GM19463 (cell line): ENCODE measurements at regions not wholly inside any gene's neighbourhood (a gene's known extent, or its start where the extent isn't known, plus 50 kb on each side); places are given as distances from the start of the nearest gene placed in this dataset.

Experiments used
- ATAC-seq: cut with Tn5 transposase; IDR thresholded peaks from one replicate; pipeline ENCODE4 v1.9.1; 2021; ENCODE audit warnings: mild to moderate bottlenecking, moderate library complexity; ENCODE audit not compliant: unreplicated experiment

DNA sequence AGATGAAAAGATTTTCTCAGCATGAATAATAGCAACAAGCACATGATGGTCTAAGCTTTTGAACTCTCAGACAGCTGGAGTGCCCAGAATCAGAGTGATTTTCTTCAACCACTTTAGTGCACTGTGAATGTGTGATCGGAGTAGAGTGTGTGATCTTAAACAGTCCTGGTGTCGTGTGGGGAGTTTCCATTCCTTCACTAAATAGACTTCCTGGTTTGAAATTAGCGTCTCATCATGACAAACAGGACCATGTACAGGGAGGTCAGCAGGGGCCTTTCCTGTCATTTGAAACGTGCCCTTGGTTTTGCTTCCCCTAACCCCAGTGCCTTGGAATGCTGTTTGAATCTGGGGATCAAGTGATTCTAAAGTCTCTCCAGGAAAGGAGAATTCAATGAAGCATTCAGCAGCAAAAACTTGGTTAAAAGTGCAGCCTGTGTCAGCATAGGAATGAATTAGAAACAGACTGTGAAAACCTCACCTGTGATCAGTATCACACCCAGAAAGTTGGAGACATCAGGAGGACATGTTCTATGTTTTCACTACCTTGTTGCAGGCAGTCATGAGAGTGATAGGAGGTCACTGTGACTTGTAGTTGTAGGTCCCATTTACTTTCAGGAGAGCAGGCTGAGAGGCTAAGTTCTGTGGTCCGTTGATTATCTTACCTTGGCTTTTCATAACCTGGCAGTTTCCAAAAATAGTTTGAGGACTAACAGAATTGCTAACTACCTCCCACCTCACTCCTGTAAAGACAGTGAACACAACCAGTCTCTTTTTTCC is 400.3 kb downstream of the MTX2 start:
- no peak for ATAC-seq

DNA sequence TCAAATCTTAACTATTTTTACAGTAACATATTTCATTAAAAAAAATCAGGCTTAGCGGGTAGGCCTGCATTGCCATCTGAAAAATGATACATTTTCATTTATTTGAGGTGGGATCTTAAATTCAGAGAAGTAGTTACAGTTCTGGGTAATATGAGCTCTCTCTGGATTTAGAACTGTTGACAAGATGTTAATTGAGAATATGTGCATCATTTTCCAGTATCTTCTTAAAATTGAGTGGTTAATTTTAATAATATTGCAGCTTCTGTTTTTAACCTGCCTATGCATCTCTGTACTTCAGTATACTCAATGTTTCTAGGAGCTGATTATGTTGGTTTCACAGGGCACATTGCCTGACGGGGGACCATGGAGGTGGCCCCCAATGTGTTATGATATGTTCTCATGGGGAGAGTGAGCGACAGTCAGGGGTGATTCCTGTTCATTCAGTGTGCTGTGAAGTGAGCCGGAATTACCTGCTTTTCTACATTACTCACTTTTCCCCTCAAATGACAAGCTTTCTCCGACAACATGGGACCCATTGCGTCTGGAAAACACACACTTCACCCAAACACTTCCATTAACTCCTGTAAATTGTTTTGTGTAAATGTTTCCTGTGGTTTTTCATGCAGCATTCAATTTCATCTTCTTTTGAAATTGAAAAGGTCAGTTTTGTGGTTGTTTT is 406.2 kb downstream of the MTX2 start:
- ATAC-seq, result no peak

DNA sequence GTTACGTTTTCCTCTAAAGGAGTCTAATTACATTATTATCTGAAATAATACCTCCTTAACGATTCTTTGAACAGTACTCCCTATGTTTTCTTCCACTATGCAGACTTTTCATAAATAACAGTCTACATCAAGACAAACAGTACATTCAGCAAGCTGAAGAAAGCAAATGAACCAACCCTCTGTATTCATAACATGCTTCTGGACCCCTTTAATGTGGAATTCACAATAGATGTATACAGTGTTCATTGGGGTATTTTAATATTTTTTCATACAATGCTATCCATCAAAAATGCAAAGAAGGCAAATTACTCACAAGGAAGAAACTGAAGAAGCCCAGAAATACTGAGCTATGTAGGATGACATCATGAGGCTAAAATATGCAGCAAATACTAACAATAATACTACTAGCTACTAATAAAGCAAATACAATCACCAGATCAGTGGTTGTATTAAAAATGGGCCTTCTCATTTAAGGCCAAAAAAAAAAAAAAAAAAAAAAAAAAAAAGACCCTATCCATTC is 408.6 kb downstream of the MTX2 start:
- no peak for ATAC-seq

DNA sequence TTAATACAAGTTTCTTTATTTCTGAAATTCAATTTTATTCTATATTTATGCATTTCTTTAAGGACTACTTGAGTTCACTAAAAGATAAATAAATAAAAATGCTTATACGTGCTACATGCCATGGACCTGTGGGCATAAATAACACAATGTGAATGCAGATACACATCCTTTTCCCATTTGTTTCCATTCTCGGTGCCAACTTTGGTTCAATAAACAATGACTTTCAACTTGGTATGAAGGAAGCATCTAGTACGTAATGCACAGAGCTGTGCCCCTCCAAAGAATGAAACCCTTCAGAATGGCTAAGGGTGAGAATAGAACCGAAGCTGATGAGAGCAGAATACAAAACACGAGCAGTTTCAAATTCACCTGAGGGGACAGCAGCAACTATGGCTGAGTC is 409.3 kb downstream of the MTX2 start:
- ATAC-seq, result no peak

DNA sequence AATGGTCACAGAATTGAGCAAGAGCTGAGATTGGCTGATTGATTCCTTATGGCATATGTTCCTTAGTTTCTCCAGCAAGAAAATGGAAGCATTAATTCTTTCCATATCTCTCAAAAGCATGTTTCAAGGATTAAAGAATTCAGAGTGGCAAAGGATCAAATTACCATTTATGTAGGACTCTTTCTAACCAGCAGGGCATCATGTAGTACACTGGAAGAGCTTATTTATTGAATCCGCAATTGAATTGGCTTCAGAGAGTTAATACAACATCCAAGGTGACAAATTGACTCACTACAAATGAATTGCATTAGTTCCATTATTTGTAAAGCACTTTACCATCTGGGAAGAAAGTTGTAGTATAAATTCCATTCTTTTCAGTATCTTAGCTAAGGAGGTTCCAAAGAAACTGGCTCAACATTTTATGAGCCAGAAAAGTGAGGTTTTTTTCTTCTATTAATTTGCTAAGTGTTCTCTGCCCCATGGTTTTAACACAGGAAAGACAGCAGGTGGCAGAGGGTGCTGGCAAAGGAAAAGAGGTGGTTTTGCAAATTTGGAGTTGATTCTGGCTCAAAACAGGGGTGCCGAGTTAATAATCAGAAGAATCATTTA is 409.9 kb downstream of the MTX2 start:
- no peak for ATAC-seq

DNA sequence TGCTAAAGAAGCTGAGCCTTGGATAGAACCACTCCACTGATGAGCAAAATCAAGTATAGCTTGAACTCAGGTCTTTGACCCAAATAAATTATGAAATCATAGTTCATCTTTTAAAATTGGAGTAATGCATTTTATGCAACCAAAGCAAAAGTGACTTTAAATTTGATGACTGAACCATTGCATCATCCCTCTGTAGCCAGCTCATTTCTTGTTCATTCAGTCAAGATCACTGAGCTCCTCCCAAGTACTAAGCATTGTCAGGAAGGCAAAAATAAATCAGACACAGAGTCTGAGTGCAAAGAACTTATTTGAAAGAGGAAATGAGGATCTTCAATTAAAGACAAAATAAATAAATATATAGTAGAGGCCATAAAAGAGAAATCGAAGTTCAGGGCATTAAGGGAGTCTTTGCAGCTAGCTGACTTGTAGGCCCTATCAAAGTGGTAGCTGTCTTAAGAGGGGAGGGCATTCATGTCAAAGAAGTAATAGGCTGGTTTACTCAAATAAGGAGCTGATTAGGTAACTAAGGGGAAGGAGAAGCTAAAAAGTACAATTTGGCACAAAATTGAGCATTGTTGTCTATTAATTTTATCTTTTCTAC is 411.8 kb downstream of the MTX2 start:
- no peak for ATAC-seq

DNA sequence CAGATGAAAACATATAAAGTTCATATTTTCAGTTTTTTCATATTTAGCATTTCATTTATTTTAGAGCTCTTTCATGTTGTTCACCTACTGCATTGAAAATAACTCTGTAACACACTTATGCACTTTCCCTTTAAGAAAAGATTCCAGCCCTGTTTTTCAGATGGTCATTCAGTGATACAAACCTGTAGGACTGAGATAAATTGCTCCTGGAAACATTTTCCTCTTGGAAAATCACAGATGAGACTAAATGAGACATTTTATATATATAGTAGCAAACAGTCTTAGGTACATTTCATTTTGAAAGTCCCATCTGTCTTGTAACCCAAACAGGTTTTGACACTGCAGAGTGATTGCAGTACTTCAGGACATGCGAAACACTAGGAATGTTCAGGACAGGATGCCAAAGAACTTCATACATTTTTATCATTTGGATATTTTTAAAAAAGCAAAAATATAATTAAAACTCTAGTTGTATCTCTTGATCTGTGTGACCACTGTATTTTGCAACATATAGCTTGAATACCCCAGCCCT is 412.4 kb downstream of the MTX2 start:
- no peak for ATAC-seq

DNA sequence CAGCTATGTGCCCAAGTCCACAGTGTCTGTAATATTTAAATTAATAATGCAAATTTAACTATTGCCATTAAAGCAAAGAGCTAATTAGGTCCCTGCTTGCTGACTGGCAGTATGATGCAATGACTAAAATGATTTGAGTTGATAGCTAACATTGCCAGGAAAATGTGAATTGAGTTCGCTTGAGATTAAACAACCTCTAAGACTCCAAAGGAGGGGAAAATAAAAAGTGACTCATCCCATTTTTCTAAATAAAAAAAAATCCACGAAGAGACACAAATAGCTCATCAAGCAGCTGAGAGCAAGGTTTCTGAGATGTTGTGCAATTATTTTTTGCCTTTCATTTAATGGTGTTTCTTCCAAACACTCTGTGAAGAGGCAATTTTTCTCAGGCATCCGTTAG is 413.0 kb downstream of the MTX2 start:
- ATAC-seq, result no peak

DNA sequence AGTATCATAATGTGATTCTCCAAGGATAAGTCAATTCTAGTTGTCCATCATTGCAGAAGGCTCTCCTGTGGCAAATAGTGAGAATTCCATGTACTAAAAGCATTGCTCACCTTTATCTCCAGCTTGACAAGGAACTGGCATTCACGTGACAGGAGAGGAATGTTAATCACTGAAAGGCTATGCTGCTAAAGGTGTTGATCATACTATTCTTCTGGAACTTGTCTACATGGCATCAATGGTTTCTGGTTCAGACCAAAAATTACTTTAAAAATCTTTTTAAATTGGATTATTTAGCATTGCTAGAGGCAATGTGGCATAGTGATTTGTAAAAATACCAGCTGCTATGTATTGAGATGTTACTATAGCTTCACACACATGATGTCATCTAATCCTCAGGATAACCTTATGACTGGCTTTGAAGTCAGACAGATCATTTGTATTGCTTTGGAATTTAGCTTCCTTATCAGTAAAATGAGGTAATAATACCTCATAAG is 414.4 kb downstream of the MTX2 start:
- no peak for ATAC-seq

DNA sequence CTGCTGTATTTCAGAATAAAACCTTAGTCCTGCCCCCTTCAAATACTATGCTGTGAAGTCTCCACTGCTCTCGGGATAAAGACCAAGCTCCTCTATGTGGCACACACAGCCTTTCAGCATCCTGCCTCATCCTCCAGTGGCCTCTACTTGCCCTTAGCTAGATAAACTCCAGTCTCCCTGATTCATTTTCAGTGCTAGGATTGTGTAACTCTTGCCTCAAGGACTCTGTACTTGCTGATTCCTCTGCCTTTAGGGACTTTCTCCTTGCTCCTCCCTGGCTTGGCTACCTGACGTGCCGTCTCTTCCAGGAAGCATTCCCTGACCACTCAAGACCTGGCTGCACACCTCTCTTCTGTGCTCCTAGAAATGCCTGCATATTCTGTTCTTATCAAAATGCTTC is 416.7 kb downstream of the MTX2 start:
- ATAC-seq, result no peak

DNA sequence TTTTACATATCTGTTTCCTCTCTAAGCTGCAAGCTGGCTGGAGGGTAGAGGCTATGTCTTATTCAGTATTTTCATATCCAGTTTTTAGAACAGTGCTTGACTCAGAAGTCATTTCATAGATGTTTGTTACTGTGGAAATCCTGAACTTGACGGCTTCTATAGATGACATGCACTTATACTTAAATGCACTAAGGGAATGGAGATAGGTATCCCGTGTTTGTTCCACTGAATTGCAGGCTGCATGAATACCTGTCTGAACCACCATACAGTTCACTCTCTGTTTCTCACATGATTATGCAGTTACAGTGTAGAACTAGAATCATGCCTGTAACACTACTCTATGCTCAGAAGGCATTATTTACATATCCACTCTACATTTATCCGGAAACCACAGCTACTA is 417.1 kb downstream of the MTX2 start:
- ATAC-seq, result no peak

DNA sequence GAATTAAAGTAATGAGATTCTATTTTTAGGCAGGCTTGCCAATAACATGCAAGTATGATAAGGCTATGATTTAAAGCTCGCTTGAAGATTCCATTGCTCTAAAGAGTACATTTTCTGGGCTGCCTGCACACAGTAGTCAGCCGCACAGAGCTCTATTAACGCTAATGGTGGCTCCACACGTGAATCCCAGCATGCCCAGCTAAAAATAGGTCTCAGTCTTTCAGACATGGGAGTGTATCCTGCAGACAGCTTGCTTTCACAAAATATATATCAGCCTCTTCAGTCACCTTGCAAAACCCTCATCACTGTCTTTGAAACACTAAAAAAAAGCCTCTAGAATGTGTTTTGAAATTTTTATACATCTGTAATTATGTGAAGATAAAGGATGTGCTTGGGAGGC is 418.1 kb downstream of the MTX2 start:
- ATAC-seq, result no peak

DNA sequence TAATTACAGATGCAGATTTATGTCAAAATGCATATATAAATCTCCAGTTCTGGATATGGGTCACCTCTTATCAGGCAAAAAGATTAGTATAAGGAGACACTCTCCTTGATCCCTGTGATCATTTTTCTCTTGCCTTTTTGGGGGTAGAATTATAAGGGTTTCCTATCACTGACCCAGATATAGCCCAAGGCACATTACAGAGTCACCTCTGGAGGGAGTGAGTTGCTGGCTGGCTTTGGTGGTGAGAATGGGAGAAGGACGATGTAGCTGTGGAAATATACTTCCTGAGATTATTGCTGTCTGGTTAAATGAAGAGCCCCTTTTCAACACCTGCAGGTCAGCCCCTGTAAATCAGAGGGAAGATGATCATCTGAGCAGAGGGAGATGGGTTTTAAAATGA is 418.7 kb downstream of the MTX2 start:
- no peak for ATAC-seq

DNA sequence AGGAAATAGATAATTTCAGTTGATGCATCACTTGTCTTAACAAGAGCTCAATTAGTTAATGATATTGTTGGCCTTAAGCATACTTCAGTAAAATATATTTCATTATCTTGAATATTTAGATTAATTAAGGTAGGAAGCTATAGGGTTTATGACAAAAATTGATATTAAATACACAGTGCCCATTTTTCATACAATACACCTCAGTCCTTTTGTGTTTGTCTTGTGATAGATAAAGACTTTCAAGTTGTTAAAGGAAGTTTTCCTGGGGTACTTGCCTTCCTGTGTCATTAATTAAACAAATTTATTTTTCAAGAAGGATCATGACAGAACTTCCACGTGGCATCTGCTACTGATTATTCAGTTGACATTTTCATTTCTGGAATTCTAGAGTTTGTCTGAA is 420.5 kb downstream of the MTX2 start:
- no peak for ATAC-seq

DNA sequence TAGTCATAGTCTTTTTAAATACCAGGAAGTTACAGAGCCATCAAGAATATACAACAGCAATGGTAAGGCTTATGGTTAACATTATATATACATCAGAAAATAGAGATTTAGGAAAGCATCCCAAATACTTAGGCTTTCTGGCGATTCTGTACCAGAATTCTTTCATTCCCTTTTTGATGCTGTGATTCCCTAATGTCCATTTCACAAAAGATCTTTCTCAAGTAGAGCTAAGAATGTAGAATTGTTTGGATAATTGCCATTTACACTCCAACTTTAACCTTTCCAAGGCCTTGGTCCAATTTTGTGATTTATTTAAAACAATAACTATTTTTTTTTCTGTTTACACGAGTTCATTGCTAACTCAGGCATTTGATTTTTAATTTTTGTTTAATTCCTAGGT is 422.2 kb downstream of the MTX2 start:
- no peak for ATAC-seq

DNA sequence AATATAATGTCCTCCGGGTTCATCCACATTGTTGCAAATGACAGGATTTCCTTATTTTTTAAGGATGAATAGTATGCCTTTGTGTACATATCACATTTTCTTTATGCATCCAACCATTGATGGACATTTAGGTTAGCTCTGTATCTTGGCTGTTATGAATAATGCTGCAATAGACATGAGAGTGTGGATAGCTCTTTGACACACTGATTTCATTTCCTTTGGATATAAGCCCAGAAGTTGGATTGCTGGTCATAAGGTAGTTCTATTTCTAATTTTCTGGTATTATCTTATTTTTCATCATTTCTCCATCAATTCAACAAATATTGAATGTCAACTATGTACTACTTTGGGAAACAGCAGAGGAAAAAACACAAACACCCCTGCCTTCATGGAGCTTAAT is 423.3 kb downstream of the MTX2 start:
- no peak for ATAC-seq

DNA sequence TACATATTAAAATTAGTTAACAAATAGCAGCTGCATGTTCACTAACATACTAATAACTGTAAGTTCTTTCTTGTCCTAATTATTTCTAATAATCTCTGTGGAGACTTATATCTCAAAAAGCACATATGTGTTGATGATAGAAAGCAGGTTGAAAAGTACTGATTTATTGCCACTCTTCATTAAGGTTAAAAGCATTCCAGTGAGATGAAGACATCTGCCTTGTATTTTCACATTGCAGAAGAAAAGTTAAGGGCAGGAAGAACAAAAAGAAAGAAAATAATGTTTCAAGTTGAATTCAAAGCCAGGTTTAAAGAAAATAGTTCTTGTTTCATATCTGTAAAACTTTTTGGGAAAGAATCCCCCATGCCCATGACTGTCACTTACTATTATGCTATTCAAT is 429.9 kb downstream of the MTX2 start:
- ATAC-seq, result no peak

DNA sequence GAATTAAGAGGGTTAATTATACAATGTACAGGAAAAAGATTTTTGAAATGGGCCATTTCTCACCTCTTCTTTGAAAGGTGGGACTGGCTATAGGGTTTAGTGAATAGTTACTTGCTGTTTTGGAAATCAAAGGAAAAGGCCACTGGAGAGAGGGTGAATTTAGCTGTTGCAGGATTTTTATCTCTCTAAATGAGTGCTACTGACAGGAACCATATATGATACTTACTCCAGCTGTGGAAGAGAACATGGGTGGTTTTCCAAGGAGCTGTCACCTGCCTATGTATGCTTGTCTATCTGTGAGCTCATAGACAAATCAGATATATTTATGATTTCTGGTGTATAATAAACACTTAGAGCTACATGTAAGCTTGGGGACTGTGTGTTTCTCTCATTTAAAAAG is 430.4 kb downstream of the MTX2 start:
- ATAC-seq, result no peak

DNA sequence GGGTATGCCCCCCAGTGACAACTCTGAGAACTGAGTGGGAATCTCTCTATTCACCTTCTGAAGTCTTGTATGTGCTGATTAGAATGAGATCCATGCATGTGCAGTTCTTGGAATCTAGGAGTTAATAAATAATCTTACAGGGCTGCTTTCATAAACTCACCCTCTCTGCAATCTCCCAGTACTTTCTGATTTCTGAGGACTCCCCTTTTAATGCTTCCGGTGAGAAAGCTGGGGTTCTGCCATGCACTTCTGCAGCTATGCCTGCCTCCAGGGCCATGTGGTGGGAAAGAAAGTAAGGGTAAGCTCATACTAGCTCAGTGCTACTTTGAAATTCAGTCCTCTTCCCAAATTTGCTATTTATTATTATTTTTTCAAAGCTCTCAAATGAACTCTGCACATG is 432.9 kb downstream of the MTX2 start:
- ATAC-seq, result no peak

DNA sequence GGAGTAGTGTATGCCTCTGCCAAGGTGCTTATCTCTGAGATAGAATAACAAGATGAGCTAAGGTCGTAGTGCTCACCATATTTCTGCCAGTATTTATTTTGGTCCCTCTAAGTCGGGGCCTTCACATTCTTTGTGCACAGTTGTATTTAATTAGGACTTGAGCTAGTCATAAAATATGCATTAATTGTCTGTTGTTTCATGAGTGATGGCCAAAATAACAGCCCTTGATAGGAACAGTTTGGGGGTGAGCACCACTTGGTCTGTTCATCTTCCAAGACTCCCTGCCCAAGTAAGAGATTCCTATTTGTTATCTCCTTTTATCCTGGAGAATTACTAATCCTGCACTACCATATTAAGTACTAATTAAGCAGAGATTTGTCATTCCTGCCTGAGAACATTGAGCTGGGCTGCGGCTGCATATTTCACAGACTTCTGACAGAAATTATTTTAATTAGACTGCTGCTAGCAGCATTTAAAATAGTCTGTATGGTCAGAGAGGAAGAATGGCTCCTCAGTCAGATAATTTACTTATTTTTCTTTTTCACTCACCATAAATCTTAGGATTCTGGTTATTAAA is 435.1 kb downstream of the MTX2 start:
- ATAC-seq, result no peak
